GM18858 (cell line): ENCODE measurements at regions not wholly inside any gene's neighbourhood (a gene's known extent, or its start where the extent isn't known, plus 50 kb on each side); places are given as distances from the start of the nearest gene placed in this dataset.
"Not testable (repeated sequence)": the region's sequence is repeated elsewhere in the genome, so short reads cannot be mapped to it uniquely, and the experiment has no call there.

ENCODE experiments used
- ATAC-seq: cut with Tn5 transposase; IDR thresholded peaks from one replicate; pipeline ENCODE4 v1.9.1; 2021; ENCODE audit not compliant: unreplicated experiment

GRCh38 chrX:144494074-144494473, 610.2 kb downstream of the UBE2NL start:
- no peak for ATAC-seq

DNA sequence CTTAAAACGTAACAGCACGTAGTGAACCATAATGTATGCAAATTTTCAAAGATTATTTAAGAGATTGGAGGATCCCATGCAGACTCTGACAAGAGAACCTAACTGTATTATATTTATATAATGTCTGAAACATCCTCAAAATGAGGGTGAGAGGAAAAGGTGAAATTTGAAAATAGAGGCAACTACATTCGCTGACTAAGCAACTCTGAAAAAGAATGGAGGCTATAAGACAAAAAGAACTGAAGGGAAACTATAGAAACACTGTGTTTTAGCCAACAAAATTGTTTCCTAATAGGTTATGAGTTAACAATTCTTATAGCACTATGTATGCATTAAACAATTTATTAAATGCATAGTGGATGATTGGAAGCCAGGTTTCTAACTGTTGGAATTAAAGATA, 648.0 kb downstream of the UBE2NL start:
- ATAC-seq: no peak

- no peak for ATAC-seq
Measured at GRCh38 chrX:144566592-144566991, 680.7 kb upstream of the SPANXN1 start.

DNA sequence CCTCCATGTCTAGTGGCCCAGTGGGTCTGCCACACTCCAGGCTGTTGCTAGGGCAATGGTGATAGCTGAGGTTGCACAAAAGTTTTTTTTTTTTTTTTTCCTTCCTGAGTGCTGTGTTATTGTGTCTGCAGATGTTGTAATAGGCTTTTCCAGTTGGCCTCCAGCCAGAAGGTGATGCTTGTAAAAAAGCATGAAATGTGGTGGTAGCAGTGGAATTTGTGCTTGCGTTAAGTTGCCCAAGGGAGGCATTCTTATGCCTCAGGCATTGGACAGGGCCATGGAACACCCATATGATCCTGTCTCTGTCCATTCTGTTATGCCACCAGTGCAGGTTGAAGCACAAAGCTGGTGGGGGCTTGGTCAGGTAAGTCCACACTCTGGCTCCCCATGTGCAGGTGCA, 660.5 kb upstream of the SPANXN1 start:
- ATAC-seq: no peak

DNA sequence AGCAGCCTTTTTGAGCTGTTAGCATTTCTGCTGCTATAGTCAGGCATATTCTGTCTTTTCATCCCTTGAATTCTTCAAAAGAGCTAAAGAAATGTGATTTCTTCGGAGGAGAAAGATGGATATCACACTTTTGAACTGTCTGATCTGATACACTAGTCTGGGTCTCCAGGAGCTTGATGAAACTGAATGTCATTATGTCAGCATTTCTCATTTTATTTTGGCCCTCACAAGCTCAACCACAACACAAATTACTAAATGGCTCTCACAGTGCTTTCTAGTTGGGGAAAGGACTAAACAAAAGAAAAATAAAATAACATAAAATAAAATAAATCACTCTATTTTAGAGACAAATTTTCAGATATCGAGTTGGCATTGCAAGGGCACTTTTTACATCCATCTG, 655.3 kb upstream of the SPANXN1 start:
- ATAC-seq: no peak

DNA sequence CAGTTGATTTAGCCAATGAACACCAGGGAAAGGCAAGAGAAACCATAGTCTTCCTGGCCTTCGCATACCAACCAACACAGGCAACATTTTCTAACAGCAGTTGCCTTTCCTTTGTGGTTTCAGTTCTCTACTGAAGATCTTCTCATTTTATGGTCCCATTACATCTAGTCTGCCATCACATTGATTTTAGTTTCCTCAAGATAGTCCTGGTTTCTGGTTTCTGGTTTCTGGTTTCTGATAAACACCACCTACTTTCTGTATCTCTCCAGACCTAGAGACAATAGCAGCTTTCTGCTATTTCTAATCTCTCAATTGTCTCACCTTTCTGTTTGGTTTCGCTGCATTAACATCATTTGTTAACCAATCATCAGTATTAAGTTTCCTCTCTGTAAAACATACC, 646.3 kb upstream of the SPANXN1 start:
- ATAC-seq: no peak

DNA sequence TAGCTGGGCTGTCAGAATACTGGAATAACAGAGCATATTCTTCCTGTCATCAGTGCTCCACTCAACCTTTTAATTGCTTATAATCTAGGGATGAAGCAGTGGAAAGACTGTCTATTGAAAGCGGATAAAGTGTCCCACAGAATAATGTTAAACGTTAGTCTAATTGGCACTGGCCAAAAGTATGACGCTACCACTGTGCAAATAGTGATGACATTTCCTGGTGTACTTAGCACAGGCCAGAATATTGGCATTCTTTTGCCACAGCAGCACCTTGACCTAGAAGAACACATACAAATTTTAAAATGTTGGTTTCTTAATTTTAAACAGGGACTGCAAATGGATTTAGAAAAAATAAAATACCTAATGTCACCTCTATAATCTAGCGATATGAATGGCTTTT, 635.2 kb upstream of the SPANXN1 start:
- ATAC-seq: no peak

GRCh38 chrX:144616317-144616716, 631.0 kb upstream of the SPANXN1 start:
- ATAC-seq: no peak

DNA sequence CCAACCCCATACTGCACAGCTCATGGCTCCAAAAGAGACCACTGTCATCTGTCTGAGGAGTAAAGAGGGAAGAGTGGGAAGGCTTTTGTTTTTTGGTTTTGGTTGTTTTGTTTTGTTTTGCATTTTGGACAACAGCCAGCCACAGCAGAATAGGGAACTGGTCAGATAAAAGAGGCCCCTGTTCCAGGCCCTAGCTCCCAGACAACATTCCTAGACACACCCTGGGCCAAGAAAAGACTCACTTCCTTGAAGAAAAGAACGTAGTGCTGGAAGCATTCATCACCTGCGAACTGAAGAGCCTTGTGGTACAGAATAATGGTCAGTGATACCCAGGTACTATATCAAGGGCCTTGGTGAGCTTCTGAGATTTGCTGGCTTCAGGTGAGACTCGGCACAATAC, 619.4 kb upstream of the SPANXN1 start:
- ATAC-seq: no peak

DNA sequence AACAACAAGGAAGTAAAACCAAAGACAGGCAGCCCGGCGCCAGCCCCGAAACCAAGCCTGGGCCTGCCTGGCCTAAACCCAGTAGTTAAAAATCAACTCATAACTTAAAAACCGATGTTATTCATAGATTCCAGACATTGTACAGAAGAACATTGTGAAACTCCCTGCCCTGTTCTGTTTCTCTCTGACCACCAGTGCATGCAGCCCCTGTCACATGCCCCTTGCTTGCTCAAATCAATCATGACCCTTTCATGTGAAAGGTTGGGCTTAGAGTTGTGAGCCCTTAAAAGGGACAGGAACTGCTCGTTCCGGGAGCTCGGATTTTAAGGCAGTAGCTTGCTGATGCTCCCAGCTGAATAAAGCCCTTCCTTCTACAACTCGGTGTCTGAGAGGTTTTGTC, 612.9 kb upstream of the SPANXN1 start:
- ATAC-seq: not testable (repeated sequence)

- ATAC-seq: no peak
Measured at GRCh38 chrX:144637731-144638130, 609.6 kb upstream of the SPANXN1 start.

GRCh38 chrX:144648788-144649187, 598.5 kb upstream of the SPANXN1 start:
- no peak for ATAC-seq

DNA sequence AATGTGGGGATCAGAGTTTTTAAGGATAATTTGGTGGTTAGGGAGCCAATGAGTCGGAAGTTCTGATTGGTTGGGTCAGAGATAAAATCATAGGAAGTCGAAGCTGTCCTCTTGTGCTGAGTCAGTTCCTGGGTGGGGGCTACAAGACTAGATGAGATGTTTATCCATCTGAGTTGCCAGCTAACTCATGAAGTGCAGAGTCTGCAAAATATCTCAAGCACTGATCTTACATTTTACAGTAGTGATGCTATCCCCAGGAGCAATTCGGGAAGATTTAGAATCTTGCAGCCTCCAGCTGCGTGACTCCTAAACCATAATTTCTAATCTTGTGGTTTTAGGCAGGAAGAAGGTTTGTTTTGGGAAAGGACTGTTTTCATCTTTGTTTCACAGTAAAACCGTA, 565.8 kb upstream of the SPANXN1 start:
- ATAC-seq: no peak

GRCh38 chrX:144683247-144683646, 564.1 kb upstream of the SPANXN1 start:
- ATAC-seq: no peak

- no peak for ATAC-seq
Measured at GRCh38 chrX:144709841-144710240, 537.5 kb upstream of the SPANXN1 start.

- ATAC-seq: no peak
Measured at GRCh38 chrX:144715337-144715736, 532.0 kb upstream of the SPANXN1 start.

- ATAC-seq: no peak
Measured at GRCh38 chrX:144716187-144716586, 531.1 kb upstream of the SPANXN1 start.

DNA sequence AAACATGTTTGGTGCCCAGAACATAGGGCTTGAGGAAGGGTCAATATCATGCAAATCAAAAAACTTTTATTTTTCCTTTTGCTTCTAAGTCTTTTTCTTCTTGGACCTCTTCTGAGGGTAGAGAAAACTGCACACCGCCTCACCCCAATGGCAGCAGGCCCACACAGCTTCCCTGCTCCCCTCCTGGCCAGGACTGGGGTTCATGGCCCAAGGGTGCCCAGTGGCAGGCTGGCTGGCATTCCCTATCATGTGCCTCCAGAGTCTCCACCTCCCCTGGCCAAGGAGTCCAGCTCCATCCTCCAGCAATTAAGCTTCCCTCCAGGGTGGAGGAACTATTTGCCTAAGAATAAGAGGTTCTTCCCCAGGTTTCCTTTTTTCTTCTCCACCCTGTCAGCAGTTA, 529.6 kb upstream of the SPANXN1 start:
- no peak for ATAC-seq

DNA sequence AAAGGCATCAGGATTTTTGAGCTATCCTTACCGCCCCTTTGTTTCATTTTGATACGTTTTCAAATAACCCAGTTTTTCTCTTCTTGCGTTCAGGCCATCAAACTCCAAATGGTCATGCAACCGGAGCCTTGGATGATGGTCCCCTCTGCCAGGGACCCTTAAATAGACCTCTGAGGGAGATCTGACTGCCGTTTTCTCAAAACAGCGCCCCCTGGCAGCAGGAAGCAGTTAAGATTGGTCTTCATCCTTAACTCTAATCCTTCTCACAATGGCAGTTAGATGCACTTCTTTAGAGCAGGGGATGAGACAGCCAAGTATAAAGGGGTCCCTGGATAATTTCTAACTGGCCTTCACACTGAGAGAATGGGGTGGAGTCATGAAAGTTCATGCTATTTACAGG, 525.0 kb upstream of the SPANXN1 start:
- no peak for ATAC-seq

GRCh38 chrX:144730471-144730870, 516.8 kb upstream of the SPANXN1 start:
- no peak for ATAC-seq

- no peak for ATAC-seq
Measured at GRCh38 chrX:144732588-144732987, 514.7 kb upstream of the SPANXN1 start.

DNA sequence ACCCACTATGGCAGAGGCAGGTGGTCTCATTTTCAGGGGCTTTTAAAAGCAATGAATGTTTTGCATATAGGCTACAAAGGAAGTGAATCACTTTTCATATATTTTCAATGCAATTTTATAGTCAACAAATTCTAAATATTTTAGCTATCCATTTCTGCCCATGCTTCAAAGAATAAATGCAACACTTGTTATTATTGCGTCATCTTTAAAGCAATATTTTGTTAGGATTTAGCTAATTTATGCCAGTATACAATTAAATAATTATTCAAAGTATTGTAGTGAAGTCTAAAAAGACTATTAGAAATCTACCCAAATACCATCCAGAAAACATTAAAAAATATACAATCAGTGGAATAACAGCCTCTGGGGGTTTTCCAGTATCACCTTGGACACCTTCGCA, 509.1 kb upstream of the SPANXN1 start:
- no peak for ATAC-seq

DNA sequence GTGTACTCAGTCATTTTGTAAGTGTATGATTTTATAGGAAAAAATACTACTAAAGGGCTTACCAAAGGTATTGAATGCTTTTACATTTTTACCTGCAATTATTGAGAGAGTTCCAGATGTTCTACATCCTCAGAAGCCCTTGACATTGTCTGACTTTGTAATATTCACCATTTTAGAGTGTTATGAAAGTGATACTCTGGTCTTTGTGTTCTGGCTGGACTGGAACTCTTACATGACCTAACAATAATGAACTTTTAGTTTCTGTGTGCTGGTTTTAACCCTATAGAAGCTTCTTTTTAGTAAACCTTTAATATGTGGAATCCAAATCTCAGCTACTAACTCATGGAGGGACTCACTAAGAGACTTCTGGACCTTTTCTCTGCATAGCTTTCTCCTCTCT, 478.8 kb upstream of the SPANXN1 start:
- ATAC-seq: no peak

DNA sequence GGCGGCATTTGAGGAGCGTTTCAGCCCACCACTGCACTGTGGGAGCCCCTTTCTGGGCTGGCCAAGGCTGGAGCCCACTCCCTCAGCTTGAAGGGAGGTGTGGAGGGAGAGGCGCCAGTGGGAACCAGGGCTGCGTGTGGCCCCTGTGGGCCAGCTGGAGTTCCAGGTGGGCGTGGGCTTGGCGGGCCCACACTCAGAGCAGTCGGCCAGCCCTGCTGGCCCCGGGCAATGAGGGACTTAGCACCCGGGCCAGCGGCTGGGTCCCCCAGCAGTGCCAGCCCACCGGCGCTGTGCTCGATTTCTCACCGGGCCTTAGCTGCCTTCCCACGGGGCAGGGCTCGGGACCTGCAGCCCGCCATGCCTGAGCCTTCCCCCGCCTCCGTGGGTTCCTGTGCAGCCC, 463.8 kb upstream of the SPANXN1 start:
- ATAC-seq: not testable (repeated sequence)
